HG03175 (cell line): ENCODE measurements at regions not wholly inside any gene's neighbourhood (a gene's known extent, or its start where the extent isn't known, plus 50 kb on each side); places are given as distances from the start of the nearest gene placed in this dataset.

Experiments used
- ATAC-seq: cut with Tn5 transposase; IDR thresholded peaks from one replicate; pipeline ENCODE4 v1.9.1; 2021; ENCODE audit warnings: mild to moderate bottlenecking, moderate library complexity; ENCODE audit not compliant: unreplicated experiment

- no peak for ATAC-seq
These were observed 301.7 kb upstream of the NBEA start for GRCh38 chr13:34640179-34640992.

- ATAC-seq = no peak
These were observed 301.1 kb upstream of the NBEA start for GRCh38 chr13:34640993-34641330.

- ATAC-seq = no peak
These were observed 294.5 kb upstream of the NBEA start for GRCh38 chr13:34647379-34648150.

DNA sequence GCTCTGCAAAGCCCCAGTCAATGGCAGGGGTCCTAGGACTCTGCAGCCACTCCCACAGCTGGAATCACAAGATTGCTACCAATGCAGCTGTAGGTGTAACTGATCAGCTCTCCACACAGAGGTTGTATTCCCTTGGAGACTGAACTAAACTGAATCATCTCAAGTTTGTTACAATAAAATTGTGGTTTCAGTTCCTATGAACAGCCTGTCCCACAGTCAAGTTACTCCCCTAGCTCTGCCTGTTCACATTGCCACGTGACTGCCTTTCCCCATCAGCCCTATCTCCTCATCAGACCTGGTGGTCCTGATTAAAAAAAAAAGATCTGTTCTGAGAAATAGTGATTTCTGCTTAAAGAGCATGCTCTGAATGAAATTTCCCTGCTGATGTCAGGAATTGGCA lies 287.9 kb upstream of the NBEA start:
- no peak for ATAC-seq

DNA sequence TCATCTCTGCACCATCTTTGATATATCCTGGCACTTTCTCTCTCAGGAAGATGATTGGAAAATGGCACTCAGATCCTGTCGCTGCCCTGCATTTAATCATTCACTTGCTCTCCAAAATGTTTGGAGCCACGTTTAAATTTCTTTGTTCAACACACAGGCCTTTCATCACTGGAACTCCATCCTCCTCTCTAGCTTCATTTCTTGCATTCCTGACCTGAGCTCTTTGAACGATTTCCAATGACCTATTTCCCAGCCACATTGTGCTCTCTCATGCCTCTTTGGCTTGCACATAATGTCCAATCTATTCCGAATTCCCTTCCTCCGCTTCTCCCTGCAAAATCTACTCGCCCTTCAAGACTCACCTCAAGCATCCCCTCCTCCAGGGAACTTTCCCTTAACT lies 287.4 kb upstream of the NBEA start:
- no peak for ATAC-seq

DNA sequence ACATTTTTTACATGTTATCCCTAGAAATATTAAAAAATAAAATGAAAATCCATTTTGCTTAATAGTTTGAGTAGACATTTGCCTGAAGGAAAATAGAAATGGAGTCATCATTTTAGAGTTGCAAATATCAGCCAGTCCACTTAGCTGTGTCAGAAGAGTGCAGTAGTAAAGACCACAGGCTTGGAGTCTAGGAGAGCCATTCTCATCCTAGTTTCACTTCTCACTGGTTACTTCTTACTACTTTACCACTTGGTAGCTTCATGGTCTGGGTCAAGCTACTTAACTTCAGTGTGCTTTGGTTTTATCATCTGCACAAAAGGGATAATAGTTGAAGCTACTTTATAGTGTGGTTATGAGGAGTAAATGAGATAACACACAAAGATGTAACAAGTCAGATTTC lies 286.5 kb upstream of the NBEA start:
- ATAC-seq = no peak

- ATAC-seq = no peak
These were observed 284.4 kb upstream of the NBEA start for GRCh38 chr13:34657716-34658115.

DNA sequence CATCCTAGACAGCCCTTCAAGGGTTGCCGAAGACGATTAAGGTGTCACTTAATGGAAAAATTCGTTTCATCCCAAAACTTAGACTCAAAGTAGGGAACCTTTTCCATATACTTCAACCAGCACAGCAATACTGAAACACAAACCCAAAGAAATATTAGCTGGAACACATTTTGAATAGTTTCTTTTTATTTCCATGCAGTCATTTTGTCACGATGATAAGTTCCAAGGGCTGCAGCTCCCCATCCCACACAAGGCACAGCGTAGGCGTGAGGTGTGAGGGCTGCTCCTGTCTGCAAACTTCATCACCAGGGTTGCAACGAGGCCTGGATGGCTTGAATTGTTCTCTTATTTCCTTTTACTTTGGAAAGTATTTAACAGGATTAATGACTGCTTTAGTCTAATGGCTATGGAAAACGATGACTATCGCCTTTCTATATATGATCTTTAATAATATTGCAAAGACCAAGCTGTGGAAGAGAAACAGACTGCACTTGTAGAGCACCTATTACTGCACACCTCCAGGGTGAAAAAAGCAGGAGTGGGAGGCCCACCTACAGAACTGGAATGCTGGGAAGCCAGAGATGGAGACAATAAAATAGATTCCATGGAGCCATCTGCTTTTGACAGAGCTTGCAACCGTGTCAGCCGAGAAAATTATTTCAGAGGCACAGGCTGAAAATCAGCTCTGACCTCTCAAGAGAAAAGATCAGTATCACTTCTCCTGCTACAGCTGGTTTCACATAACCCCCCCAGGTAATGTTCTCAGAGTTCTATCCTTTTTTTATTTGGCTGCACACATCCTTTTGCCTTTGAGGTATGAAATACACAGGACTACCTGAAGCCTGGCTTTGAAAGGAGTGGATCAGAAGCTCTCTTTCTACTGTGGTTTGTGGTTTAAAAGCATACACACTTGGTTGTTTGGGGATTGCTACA lies 274.5 kb upstream of the NBEA start:
- ATAC-seq = no peak

DNA sequence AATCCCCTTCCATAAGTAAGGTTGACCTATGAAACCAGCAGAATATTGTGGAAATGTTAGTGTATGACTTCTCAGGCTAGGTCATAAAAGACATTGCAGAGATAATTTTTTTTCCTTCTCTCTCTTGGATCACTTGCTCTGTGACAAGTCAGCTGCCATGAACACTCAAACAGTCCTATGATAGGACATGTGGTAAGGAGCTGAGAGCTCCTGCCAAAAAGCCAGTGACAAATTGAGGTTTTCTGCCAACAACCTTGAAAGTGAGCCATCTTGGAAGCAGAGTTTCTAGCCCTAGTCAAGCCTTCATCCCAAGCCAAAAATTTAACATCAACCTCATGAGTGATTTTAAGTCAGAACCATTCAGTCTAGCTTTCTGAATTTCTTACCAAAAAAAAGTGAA lies 270.9 kb upstream of the NBEA start:
- ATAC-seq = no peak

DNA sequence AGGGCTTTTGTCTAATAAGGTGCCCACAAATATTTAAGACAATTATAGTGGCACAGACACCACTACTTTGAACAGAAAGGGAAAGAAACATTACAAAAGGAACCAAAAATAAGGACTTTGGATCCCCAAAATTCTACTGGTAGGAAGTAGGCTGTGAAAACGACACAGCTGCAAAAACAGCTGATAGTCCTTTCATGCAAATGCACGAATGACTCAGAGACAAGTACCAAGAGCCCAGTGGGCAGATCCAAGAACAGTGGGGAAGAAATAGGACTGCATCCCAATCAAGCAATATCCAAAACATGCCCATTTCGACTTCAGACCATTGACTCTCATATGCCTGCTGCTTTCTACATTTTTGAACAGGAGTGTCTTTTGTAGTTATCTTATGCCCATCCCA lies 269.4 kb upstream of the NBEA start:
- no peak for ATAC-seq

DNA sequence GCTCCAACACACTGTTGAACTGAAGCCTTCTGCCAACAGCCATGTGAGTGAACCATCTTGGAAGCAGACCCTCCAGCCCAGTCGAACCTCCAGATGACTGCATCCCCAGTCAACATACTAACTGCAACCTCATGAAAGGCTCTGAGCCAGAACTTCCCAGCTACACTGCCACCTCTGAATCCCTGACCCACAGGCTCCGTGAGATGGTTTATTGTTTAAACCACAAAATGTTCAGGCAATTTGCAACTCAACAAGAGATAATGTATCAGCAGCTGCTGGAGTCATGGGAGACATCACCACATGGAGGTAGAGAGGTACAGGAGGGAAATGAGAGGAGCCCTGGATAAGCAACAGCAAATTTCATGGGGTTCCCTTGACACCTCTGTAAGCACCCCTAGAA lies 266.4 kb upstream of the NBEA start:
- no peak for ATAC-seq

DNA sequence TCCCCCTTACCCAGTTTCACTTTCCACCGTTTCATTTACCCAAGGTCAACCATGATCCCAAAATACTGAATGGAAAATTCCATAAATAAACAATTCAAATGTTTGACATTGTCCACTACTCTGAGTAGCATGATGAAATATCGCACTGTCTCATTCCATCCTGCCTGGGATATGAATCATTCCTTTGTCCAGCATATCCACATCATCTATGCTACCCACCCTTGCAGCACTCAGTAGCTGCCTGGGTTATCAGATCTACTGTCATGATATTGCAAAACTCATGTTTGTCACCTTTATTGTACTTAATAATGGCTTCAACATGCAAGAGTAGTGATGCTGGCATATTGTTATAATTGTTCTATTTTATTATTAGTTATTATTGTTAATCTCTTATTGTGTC lies 263.9 kb upstream of the NBEA start:
- ATAC-seq = no peak

DNA sequence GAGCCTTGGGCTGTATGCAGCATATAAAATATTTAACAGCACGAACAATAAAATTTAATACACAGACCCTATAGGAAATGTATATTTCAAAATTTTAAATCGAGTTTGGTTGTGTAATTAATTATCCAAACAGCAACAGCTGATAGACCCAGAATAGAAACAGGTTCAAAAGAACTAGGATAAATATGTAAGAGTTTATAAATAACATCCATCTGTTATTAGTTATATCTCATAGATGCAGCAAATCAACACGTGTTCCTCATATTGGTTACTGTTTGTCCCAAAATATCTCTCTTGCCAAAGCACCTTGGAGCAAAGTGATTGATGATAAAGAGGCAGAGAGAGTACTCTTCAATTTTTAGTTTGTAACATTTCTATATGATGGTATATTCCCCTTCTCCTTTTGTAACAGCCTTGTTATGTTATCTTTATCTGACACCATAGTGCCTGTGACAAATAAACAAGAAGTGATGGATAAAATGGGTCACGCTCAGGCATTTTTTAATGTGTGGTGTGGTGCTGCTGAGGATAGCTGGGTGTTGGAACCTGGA lies 260.6 kb upstream of the NBEA start:
- ATAC-seq = no peak

DNA sequence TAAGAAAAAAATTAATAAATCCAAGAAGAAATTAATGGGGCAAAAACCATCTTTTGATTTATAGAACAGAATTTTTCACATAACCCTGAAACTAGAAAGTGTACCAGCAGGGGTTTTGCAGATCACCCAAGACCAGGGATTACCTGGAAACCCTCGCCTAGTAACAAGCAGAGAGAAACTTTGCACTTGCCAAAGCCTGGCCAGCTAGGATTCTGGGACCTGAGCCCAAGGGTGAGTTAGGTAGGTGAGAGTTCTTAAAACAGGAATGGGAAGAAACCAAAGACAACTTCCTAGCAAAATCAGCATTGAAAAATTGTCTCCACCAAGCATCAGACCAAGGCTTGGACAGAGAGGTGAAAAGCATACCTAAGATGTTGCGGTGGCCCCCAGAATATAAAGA lies 247.0 kb upstream of the NBEA start:
- ATAC-seq = no peak

DNA sequence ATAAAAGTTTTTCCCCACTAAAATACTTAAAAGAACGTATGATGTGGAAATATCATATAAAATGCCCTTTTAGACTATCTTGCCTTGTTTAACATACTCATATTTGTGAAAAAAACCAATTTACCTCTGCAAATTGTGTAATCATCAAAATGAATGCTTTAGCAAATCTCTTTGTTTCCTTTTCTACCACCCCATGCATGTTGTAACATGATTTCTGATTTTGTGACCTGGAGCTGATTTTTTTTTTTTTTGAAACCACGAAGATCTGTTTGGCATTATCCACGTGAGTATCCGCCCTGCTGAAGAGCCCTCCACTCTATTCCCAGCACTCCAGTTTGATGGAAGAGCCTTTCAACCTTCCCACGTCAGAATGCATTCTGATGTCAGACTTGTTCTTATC lies 245.8 kb upstream of the NBEA start:
- no peak for ATAC-seq

GRCh38 chr13:34696741-34697140 lies 245.3 kb upstream of the NBEA start:
- ATAC-seq = no peak

- no peak for ATAC-seq
These were observed 243.1 kb upstream of the NBEA start for GRCh38 chr13:34698945-34699344.

- no peak for ATAC-seq
These were observed 241.9 kb upstream of the NBEA start for GRCh38 chr13:34700155-34700554.

DNA sequence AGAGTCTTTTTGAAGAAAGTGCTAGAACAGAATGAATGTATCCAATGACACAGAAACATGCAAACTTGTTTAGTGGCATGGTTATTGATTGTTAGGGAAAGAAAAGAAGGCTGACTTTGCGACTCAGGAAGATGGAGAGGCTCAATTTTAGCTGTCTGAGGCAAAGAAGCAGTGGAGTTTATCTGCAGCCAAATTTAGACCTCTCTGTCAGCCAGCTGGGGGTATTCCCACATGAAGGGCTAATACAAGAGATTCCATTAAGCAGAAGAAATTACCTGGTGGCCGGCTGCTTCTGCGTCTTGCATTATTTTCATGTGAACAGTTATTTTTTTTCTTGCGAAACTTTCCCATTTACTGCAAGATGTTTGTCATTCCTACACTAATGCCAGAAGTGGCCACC lies 240.2 kb upstream of the NBEA start:
- ATAC-seq = no peak

GRCh38 chr13:34708566-34709313 lies 233.3 kb upstream of the NBEA start:
- ATAC-seq = no peak
